H1 (cell line): ENCODE measurements at regions not wholly inside any gene's neighbourhood (a gene's known extent, or its start where the extent isn't known, plus 50 kb on each side); places are given as distances from the start of the nearest gene placed in this dataset.

ENCODE experiments used
- FOSL1 ChIP-seq: IDR thresholded peaks from 2 replicates; pipeline ENCODE4 v1.6.1; 2011; ENCODE audit warnings: mild to moderate bottlenecking, low read depth, low read length, moderate library complexity; ENCODE audit not compliant: insufficient read depth
- GTF2F1 ChIP-seq: IDR thresholded peaks from 2 replicates; pipeline ENCODE4 v1.6.1; 2012; ENCODE audit warnings: low read depth, low read length, improper control_type of control experiment, borderline replicate concordance
- HDAC2 ChIP-seq, 2 experiments: fragments of 300-600 bp in 1 of 2; sonication (generic) in 1 of 2; IDR thresholded peaks; 2 replicates each; pipeline ENCODE4 v1.6.1; 2011 to 2012; ENCODE audit warnings: low read depth in 2 of 2, low read length in 2 of 2, mild to moderate bottlenecking in 2 of 2, moderate library complexity in 2 of 2, borderline replicate concordance in 1 of 2, inconsistent platforms in 1 of 2
- POLR2AphosphoS5 ChIP-seq: IDR thresholded peaks from 2 replicates; pipeline ENCODE4 v1.6.1; 2011; ENCODE audit warnings: low read depth, low read length
- RXRA ChIP-seq: IDR thresholded peaks from 2 replicates; pipeline ENCODE4 v1.6.1; 2011; ENCODE audit warnings: low read depth, mild to moderate bottlenecking, low read length, moderate library complexity; ENCODE audit not compliant: insufficient read depth
- ZNF274 ChIP-seq: IDR thresholded peaks from 2 replicates; pipeline ENCODE4 v1.7.0; 2012; ENCODE audit warnings: low read length, borderline replicate concordance; ENCODE audit errors: extremely low read depth

DNA sequence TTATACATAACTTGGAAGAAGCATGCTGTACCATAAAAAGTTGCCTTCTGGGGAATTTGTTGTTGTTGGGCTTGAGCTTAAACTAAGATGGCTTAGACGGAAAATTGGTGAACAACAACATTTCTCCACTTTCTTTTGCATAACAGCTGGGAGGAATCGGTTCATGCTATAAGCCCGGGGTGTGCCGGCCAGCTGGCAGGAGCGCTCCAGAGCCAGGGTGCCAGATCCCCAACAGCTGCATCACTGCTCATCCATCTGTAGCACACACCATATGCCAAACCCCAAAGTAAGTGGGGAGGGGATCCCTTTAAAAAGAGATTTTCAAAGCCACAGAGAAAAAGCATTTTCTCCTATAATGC, 419.5 kb upstream of the ARGLU1 start:
- TF ChIP-seq POLR2AphosphoS5, result no peak
- TF ChIP-seq RXRA, result no peak
- no peak for TF ChIP-seq HDAC2 (IDR thresholded peaks at IDR 0.05; ENCODE audit: borderline replicate concordance in 1 of 2, low read depth in 2 of 2, low read length in 2 of 2)
- TF ChIP-seq GTF2F1, result no peak
- TF ChIP-seq FOSL1, result no peak
- no peak for TF ChIP-seq ZNF274
